ENCODE measurements at regions not wholly inside any gene's neighbourhood (a gene's known extent, or its start where the extent isn't known, plus 50 kb on each side); places are given as distances from the start of the nearest gene placed in this dataset.

GRCh38 chr6:11290027-11290426 lies 57.6 kb upstream of the NEDD9 start:
- TF ChIP-seq CTCF (IDR thresholded peaks at IDR 0.05; ENCODE audit: low read depth, low read length, poor library complexity, severe bottlenecking): no peak
- no peak for TF ChIP-seq EZH2phosphoT487 (IDR thresholded peaks at IDR 0.05; ENCODE audit: borderline replicate concordance, low read length)
